Loucy (cell line): ENCODE measurements at regions not wholly inside any gene's neighbourhood (a gene's known extent, or its start where the extent isn't known, plus 50 kb on each side); places are given as distances from the start of the nearest gene placed in this dataset.

Experiments used
- CTCF ChIP-seq: fragments of 200-600 bp; sonication (generic); conservative IDR thresholded peaks from 2 replicates; pipeline ENCODE4 v1.5.1; 2014; ENCODE audit warnings: mild to moderate bottlenecking, antibody characterized with exemption, low read length
- EZH2phosphoT487 ChIP-seq: fragments of 200-600 bp; IDR thresholded peaks from 2 replicates; pipeline ENCODE4 v1.6.1; 2018; ENCODE audit warnings: antibody characterized with exemption, mild to moderate bottlenecking, moderate library complexity, borderline replicate concordance

GRCh38 chr4:153058671-153059060, 122.5 kb downstream of the FHDC1 start:
- TF ChIP-seq CTCF, result no peak
- no peak for TF ChIP-seq EZH2phosphoT487
